ENCODE measurements at regions not wholly inside any gene's neighbourhood (a gene's known extent, or its start where the extent isn't known, plus 50 kb on each side); places are given as distances from the start of the nearest gene placed in this dataset.

DNA sequence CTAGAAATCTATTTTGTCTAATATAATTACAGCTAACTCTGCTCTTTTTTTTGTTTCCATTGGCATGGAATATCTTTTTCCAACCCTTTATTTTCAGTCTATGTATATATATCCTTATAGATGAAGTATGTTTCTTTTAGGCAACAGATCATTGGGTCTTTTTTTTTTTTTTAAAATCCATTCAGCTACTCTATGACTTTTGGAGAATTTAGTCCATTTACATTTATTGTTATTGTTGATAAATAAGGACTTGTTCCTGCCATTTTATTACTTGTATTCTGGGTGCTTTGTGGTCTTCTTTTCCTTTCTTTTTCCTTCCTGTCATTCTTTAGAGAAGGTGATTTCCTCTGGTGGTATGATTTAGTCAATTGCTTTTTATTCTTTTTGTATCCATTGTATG lies 296.8 kb downstream of the SMARCA2 start:
- DNase-seq (ENCODE audit: low spot score) (no peak), FAIRE-seq (no peak)

DNA sequence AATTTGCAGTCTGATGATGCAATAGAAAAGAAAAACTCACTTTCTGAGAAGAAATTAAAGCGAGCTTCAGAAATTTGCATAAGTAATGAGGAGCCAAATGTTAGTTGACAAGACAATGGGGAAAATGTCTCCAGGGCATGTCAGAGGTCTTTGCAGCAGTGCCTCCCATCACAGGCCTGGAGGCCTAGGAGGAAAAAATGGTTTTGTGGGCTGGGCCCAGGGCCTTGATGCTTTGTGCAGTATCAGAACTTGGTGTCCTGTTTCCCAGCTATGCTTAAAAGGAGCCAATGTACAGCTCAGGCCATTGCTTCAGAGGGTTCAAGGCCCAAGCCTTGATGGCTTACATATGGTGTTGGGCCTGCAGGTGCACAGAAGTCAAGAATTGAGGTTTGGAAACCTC lies 298.4 kb downstream of the SMARCA2 start:
- FAIRE-seq, result no peak
- no peak for DNase-seq (ENCODE audit: low spot score)

DNA sequence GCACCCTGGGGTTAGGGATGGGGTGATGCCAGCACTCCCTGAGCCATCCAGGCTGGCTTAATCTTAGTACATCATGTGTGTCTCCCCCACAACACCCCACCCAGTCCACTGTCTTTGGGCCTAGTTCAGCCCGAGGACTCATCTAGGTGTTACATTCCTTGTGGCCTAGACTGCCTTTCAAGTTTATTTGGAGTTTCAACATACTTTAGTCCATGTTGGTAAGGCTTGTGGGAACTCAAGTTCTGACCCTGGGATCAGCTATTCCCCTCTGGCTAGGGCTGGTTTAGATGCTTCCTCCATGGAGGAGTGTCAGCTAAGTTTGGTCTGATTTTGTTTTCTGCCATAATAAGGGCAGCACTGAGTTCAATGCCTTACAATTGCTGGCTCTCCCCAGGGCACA lies 302.4 kb downstream of the SMARCA2 start:
- DNase-seq (ENCODE audit: low spot score), result no peak
- no peak for FAIRE-seq

DNA sequence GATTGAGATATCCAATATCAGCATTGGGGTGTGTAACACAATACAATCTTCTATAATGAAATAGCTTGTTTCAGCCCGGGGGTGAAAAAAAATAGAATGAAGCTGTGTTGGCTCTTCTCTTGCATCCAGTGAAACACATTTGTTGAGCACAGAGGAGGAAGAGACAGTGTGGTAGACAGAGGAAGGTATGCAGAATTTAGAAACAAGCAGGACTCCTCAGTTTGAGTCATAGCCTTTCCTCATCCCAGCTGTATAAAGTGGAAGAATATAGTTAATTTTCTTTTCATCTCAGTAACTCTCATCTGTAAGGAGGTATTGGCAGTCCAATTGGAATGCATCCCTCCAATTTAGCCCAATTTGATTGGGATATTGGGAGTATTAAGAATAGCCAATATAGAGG lies 302.2 kb upstream of the VLDLR start:
- FAIRE-seq (no peak), DNase-seq (ENCODE audit: low spot score) (no peak)

DNA sequence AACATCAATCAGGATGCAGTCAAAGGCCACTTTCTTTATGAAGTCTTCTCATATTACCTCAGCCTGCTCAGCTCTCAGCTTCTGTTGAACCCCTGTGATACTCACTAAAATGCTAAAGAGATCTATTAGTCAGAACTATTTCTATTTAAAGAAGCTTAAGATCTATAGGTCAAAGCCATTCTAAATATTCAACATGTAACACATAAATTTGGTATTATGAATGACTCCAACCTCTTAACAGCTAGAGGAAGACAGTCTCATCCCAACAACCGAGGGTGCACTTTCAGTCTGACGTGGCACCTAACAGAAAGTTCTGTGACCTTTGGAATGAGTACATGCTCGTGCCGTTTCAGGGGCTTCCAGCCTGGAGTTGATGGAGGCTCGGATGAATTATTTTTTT lies 301.5 kb upstream of the VLDLR start:
- FAIRE-seq (no peak), DNase-seq (ENCODE audit: low spot score) (no peak)

DNA sequence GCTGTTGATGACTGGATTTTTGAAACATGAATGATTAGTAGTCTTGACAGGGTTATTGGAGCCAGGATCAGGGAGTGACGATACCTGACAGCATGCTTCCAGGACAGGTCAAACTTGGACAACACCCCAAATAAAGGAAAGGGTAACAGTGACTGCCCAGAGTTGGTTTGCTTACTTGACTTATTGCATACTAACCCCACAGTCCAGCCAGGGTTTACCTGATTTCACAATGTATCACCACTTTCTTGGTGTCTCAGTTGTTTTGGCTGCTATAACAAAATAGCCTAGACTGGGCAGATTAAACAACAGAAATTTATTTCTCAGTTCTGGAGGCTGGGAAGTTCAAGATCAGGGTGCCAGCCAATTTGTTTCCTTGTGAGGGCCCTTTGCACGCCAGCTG lies 301.0 kb upstream of the VLDLR start:
- no peak for DNase-seq (ENCODE audit: low spot score)
- no peak for FAIRE-seq

DNA sequence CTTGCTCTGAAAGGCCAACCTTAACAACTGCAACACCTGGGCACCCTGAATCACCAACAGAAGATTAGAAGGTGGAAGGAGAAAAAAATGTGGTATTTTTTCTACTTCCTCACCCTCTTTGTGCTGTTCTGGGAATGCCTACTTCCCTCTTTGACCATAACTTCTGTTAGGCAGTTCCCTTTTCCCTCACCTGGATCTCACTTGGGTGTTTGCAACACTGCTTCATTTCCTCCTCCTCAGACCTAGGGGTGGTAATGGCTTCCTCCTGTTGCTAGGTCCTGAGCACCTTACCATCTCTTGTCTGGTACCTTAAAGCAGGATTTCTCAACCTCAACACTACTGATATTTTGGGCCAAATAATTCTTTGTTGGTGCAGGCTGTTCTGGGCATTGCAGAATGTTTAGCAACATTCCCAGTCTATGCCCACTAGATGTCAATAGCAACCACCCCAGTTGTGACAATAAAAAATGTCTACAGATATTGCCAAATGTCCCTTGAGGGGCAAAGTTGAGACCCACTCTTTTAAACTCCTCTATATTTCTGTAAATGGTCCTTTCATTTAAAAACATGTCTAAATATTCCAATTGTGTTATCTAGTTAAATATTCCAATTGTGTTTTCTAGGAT lies 300.0 kb upstream of the VLDLR start:
- DNase-seq (ENCODE audit: low spot score), result no peak
- no peak for FAIRE-seq

DNA sequence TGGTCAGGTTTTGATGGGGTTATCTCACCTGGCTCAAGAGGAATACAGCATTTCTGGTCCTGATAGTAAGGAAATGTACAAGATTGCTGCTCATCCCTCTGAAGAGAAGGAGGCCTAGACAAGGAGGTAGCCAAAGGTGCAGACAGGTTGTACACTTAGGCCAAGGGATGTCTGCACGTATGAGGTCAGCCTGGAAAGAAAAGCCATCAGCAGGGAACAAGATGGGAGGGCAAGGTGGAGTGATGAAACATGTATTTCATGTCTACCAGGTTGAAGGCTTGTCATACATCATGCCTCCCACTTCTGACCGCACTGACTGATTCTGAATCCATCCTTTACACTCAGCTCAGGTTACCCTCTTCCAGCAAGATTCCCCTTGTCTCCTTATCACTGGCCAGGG lies 296.8 kb upstream of the VLDLR start:
- FAIRE-seq (no peak), DNase-seq (ENCODE audit: low spot score) (no peak)

DNA sequence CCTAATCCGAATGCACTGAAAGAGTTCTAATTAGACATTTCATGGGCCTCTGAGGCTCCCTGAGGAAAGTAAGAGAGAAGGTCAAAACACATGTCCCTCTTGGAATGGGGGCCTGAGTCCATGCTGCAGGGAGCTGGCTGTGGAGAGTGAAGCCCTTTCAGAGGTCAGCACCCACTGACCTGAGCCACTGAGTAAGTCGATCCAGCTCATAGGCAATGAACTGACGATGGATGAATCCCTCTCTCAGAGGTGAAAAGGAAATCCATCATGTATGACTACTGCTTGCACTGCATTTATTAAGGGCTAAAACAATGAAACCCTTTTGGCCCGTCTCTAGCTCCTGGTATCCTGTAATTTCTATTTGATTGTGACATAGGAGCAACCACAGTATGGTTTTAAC lies 288.9 kb upstream of the VLDLR start:
- FAIRE-seq (no peak), DNase-seq (ENCODE audit: low spot score) (no peak)

DNA sequence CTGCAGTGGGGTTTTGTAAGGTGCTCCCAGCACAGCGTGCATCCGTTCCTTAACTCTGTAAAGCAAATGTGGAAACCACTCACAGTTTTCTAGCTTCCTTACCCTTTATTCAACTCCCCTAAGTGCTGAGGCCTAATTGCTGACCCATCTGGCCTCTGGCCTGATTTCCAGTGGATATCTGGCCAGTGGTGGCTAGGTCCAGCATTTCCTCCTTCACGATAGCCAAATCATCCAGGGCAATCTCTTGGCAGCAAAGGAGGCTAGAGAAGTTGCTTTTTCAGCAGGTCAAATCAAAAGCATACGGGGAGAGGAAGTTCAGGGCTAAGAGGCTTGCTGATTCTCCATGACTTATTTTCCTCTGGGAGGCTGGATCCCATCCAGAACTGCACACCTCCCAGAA lies 286.3 kb upstream of the VLDLR start:
- FAIRE-seq (no peak), DNase-seq (ENCODE audit: low spot score) (no peak)

DNA sequence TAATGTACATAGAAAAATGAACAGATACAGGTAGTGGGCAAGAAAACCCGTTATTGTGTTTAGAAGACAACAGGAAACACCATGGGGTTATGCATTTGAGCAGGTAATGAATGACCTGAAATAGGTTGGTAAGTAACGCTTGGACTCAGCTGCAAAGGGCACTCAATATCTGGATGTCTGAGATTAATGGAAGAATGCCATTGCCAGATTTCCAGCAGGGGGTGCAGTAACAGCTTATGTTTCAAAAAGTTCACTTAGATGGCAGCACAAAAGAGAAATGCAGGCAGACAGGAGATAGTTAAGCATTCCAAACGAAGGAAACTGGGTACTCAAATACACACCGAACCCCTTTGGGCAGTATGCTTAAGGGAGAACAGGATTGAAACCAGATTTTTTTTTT lies 285.5 kb upstream of the VLDLR start:
- FAIRE-seq, result no peak

DNA sequence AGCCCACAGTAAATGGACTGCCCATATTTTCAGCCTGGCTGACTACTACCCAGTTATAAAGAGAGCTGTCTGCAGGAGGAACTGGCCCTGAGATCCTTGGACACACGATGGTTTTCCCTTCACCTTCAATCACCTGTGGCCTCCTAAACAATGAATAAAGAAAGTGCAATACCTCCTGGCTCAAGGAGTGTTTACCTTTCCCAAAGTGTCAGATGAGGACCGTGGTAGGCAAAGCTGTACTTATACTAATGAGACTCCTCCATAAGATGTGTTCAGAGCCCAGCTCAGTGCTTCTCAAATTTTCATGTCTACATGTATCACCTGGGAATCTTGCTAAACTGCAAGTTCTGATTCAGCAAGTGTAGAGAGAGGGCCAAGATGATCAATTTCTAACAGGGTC lies 284.5 kb upstream of the VLDLR start:
- no peak for FAIRE-seq
- DNase-seq (ENCODE audit: low spot score), result no peak

More for the DNA sequence above, 285.5 kb upstream of the VLDLR start:
- DNase-seq (ENCODE audit: low spot score), result no peak

DNA sequence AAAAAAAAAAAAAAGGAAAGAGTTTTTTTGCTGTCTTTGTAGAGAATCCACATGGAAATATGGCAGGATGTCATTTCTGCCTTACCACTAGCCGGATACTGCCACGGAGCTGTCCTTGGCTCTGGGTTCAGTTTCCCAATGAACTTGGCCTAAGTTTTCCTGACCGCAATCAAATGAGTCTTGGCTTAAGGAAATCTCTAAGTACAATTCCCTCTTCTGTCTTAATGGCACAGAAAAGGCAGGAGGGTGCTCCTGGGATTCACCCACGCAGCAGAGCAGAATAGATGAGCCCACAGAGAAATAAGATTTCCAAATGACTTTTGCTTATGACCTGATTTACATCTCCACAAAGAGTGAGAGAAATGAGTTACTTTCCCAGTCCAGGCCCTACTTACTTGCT lies 284.0 kb upstream of the VLDLR start:
- DNase-seq (ENCODE audit: low spot score), result no peak
- FAIRE-seq, result no peak

DNA sequence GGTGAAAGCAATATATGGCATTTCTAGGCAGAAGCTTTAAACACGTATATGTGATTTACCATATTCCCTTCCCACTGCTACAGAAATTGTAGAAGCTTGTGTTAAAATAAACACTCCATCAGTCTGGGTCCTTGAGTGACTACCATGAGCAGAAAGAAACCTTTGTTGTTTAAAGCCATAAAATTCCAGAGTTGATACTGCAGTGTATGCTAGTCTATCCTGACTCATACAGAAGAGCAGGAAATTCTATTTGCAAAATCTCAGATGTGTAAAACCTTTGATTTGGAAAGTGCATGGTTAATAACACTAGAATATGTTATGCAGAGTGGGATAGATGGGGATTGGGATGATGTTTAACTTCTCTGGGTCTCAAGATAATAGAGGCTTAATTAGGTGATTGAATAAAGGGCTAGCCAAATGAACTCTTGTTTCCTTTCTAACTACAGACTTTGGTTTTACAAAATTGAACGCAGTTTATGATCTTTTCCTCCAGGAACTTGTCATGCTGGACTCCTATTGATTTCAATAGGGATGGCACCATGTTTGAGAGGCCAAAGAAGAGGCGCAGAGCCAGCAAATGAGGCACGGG lies 282.7 kb upstream of the VLDLR start:
- DNase-seq (ENCODE audit: low spot score) (no peak), FAIRE-seq (no peak)

DNA sequence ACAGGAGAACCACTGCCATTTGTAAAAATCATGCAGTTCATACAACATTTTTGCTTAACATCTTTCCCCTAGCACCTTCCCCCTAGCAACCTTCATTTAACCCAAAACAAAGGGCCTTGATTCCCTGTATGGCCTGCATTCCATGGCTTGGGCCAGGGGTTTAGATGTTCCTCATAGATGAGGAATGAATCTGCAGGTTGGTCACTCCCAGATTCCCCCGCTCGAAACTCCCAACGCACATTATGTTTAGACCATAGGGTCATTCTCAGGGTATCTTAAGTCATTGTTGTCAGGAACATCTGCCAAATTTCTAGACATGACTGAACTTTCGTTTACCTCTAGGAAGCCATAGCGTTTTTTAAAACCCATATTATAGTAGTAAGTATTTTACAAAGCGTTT lies 282.2 kb upstream of the VLDLR start:
- no peak for FAIRE-seq

DNA sequence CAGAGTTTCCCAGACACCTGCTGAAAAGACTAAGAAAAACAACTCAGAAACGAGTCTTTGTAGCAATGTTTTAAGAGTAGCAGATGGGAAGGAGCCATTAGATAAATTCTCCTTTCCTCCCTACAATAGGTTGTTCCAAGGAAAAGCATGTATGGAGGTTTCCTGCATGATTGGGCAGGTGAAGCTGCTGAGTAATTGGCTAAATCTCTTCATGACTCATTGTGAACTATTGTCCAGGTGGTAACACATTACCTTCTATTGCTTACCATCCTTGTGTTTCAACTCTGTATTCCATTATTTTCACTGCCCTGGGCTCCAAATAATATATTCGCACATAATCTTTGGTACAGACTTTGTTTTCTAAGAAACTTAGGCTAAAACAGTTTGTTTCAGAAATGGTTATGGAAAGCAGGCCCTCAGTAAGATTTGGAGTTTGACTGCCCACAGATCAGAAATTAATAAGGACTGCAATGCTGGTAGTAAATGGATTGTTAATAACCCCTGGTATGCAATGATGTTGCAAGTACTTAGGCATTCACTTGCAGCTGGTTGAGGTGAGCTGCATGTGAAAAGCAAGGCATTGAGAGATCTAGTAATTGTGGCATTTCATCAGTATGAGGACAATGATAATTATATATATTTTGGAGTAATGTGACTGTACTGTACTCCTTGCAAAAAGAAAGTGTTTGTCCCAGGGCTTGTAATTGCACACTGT lies 281.4 kb upstream of the VLDLR start:
- DNase-seq (ENCODE audit: low spot score) (no peak), FAIRE-seq (no peak)

More for the DNA sequence above, 282.2 kb upstream of the VLDLR start:
- no peak for DNase-seq (ENCODE audit: low spot score)

DNA sequence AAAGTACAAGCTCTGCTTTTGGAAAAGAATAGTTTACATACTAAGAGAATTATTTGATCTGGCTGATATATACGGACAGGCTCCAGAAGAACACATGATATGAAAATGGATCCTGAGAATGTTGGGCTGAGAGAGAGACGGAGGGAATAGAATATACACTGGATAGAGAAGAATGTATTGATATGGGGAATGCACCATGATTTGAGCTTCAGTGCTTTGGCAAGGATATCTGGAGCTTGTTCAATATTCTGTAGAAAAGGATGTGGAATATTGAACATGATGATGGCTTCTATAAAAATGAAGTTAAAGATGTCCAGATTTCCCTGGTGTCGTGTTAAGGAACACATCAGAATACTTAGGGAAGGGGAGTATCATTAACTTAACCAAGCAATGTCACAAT lies 280.5 kb upstream of the VLDLR start:
- no peak for FAIRE-seq
- no peak for DNase-seq (ENCODE audit: low spot score)

DNA sequence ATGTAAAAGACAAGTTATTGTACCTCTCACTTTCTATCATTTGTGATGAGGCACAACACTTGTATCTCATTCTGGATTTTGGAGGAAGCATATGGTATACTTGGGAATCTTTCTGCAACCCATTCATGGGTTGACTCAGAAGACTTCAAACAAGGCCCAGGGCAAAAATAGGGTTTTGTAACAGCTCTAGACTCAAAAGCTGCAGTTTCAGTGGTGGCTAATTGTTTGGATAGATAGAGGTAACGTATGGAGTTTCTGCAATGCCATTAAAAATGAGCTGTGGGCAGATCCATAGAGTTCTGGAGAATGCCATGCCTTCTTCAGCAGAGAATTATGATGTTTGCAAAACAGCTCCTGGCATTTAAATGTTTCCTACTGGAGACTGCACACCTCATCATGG lies 279.6 kb upstream of the VLDLR start:
- FAIRE-seq (no peak), DNase-seq (ENCODE audit: low spot score) (no peak)

DNA sequence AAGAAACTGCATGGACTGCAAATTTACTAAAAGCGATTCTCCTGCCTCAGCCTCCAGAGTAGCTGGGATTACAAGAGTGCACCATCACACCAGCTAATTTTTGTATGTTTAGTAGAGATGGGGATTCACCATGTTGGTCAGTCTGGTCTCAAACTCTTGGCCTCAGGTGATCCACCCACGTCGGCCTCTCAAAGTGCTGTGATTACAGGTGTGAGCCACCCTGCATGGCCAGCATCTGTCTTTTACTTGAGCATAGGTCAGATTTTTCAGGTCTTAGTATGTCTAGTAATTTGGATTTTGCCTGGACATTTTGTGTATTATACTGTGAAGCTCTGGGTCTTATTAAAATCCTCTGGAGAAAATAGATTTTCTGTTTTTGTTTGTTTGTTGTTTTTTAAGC lies 277.8 kb upstream of the VLDLR start:
- FAIRE-seq (no peak), DNase-seq (ENCODE audit: low spot score) (no peak)

DNA sequence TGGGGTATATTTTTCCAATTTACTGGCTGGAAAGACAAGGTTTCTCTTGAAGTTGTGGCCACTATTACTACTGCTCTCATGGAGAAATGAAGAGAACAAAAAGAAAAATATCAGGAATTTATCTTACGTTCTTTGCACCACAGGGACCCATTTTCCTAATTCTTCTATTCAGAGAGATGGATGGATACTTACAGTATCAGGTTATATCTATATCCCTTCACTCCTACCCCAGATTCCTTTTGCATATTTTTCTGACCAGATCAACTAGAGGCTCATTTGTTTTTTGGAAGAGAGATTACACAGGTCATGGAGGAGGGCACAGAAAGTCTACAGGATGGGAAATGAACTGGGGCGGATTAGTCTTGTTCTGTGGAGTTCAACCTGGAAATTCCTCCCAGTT lies 277.2 kb upstream of the VLDLR start:
- no peak for DNase-seq (ENCODE audit: low spot score)
- no peak for FAIRE-seq

DNA sequence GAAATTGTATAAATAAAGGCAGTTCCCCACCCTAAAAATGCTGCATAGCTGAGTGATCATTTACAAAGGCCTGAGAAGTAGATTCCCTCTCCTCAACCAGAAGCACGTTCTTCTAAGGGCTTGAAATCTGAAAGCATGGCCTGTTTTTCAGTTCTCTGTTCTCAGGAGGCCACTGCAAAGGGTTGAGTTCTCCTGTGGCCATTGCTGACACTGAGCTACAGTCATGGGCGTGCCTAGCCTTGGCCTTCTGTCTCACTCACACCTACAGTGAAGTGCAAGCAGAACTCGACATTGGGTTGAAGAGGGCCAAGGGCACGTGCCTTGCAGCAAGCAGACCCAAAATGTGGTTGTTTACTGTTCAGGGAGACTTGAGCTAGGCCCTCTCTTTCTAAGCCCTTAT lies 276.6 kb upstream of the VLDLR start:
- no peak for FAIRE-seq
- DNase-seq (ENCODE audit: low spot score), result no peak

DNA sequence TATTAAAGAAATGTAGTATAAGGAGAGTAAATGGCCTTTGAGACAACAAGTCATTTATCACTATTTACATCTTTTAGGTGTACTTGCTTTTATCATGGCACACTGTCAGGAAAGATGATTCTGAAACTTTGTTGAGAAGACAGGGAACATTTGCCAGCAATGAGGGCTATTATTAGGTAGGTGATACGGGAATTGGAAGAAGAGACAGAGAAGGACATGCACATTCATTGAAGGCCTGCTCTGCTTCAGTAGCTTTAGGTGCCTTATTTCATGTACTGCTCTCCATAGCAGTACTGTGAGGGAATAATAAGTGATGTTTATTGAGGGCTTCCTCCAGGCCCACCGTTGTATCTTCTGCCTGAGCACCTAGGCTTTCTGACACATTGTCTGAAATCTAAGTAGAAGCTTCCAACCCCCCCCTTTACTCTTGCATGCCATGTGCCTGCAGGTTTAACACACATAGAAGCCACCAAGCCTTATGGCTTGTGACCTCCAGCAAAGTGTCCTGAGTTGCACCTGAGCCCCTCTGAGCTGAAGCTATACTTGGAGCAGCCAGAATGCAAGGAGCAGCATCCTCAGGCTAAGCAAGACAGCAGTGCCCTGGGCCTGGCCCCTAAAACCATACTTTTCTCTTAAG lies 275.2 kb upstream of the VLDLR start:
- no peak for FAIRE-seq

DNA sequence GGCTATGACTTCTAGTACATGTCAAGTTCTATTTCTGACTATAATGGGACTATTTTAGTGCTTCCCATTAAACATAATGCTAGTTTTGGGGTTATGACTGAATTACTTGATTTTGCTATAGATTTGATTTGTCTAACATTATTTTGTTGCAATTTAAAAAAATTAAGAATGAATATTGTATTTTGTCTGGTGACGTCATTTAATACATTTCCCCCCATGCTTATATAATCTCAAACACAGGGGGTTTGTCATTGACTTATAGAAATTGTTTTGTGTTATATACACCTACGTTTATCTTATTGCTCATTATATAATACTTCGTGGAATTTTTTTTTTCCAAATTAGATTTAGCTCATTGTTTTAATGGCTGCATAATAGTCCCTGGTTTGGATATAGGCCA lies 270.3 kb upstream of the VLDLR start:
- DNase-seq (ENCODE audit: low spot score), result no peak
- FAIRE-seq, result no peak

More for the DNA sequence above, 275.2 kb upstream of the VLDLR start:
- no peak for DNase-seq (ENCODE audit: low spot score)
